Psoas muscle (tissue), 7 donors: ENCODE measurements at regions not wholly inside any gene's neighbourhood (a gene's known extent, or its start where the extent isn't known, plus 50 kb on each side); places are given as distances from the start of the nearest gene placed in this dataset.
A peak's percentile ranks its signal among the peaks of the same experiment; 100 is the strongest.

Experiments
- ATAC-seq, 4 donors: fragments of 200-7000 bp; cut with Tn5 transposase; one replicate each; pipeline ENCODE4 v1.9.1; 2020; ENCODE audit warnings: moderate library complexity in 3 of 4, mild to moderate bottlenecking in 2 of 4
- DNase-seq, 2 donors: peaks; one replicate each; pipeline ENCODE4 v3.0.0-alpha.2; 2020
- H3K27ac ChIP-seq: fragments of 200-600 bp; one replicate; pipeline ENCODE4 v1.8.0; 2022
- H3K27me3 ChIP-seq, 3 donors: fragments of 200-600 bp in 1 of 3; one replicate each; pipeline versions ENCODE4 v1.6.1 to v1.8.0; 2013 to 2022; ENCODE audit warnings: low read length in 2 of 3, mild to moderate bottlenecking in 2 of 3, moderate library complexity in 1 of 3; ENCODE audit not compliant: insufficient read depth in 3 of 3
- H3K36me3 ChIP-seq, 2 donors: fragments of 200-600 bp in 1 of 2; one replicate each; pipeline versions ENCODE4 v1.6.1 to v1.8.0; 2013 to 2022; ENCODE audit warnings: low read depth in 1 of 2, mild to moderate bottlenecking in 1 of 2, moderate library complexity in 1 of 2; ENCODE audit not compliant: insufficient read depth in 1 of 2
- H3K4me1 ChIP-seq: fragments of 200-600 bp; one replicate; pipeline ENCODE4 v1.8.0; 2022
- H3K4me3 ChIP-seq: fragments of 200-600 bp; one replicate; pipeline ENCODE4 v1.8.0; 2022; ENCODE audit warnings: mild to moderate bottlenecking
- H3K9me3 ChIP-seq: fragments of 200-600 bp; one replicate; pipeline ENCODE4 v1.8.0; 2022
- WGBS, 3 donors: extraction: QIAGEN DNeasy Blood & Tissue Kit; methylation state at CpG; one replicate each; pipeline versions ENCODE4 v1.1.6 to v1.1.7; 2013; 5-methylcytosine and 5-hydroxymethylcytosine counted together
- intact Hi-C, 2 donors: fragments of 100-400 bp; cut with DNase I; formaldehyde crosslinking; loops; one replicate each; pipeline versions ENCODE4 v1.11.0 to v1.14.2; 2022
- TF ChIP-seq, protein P1 (sequence below): fragments of 200-600 bp; IDR thresholded peaks from one replicate; pipeline ENCODE4 v1.8.0; 2022; ENCODE audit warnings: antibody characterized with exemption
- donor health status: healthy with polysubstance abuse.
- donor health status: DM: no; HTN: no; CAD: no; lungs with moderate emphysema.
- donor health status: Bipolar disorder and iron deficiency.
- donor health status: healthy.
- donor health status: DM: yes; HTN: yes; CAD: no.
- donor health status: DM: no; HTN: no; CAD: no.
- donor health status: DM: yes; HTN: yes; CAD: no.

DNA sequence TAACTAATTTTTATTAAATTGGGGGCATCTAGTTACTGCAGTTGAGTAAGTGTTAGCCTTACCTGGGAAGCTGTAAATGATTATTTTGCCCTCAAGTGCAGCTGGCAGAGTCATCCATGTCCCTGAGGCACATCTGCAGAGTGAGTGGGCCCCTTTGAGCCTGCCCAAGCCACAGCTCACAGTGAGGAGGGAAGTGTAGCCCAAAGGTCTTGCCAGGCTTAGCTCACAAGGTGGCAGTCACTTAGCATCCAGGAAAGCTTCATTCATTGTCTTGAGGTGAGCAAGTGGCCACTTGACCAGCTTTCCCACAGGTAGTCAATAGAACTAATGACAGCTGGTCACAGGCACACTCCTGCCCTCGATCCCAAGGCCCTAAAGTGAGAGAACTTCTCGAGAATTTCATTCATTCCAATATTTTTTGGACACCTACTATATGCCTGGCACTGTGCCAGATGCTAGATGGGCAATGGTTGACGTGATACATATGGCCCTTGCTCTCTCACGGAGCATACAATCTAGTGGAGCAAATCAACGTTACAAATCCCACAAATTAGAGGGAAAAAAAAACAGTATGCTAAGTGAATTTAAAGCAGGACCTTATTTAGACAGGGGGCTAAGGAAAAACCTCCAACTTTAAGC lies 163.3 kb upstream of the IL12A start:
- TF ChIP-seq, protein P1, sequence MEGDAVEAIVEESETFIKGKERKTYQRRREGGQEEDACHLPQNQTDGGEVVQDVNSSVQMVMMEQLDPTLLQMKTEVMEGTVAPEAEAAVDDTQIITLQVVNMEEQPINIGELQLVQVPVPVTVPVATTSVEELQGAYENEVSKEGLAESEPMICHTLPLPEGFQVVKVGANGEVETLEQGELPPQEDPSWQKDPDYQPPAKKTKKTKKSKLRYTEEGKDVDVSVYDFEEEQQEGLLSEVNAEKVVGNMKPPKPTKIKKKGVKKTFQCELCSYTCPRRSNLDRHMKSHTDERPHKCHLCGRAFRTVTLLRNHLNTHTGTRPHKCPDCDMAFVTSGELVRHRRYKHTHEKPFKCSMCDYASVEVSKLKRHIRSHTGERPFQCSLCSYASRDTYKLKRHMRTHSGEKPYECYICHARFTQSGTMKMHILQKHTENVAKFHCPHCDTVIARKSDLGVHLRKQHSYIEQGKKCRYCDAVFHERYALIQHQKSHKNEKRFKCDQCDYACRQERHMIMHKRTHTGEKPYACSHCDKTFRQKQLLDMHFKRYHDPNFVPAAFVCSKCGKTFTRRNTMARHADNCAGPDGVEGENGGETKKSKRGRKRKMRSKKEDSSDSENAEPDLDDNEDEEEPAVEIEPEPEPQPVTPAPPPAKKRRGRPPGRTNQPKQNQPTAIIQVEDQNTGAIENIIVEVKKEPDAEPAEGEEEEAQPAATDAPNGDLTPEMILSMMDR: no peak
- H3K4me3 ChIP-seq: no peak overlapping the region
- peaks cover 33% of the 10 kb centered on the region for H3K4me1 ChIP-seq
- intact Hi-C loops: loop anchor here (2.0 to 10.0 kb wide), 5 partner anchors 57 to 579 kb away; no protein-coding TSS in a partner anchor
- H3K27me3 ChIP-seq: no peaks in the 10 kb centered on the region
- ATAC-seq: peak in 1 of 4 donors; percentile 29
- 49 to 61% (median 52%) methylated on average over 5 of the region's 5 CpGs for WGBS, 3 donors
- no peak overlapping the region for H3K27ac ChIP-seq
- H3K9me3 ChIP-seq: no peaks in the 10 kb centered on the region
- no peak for DNase-seq
- H3K36me3 ChIP-seq: no peaks in the 10 kb centered on the region

DNA sequence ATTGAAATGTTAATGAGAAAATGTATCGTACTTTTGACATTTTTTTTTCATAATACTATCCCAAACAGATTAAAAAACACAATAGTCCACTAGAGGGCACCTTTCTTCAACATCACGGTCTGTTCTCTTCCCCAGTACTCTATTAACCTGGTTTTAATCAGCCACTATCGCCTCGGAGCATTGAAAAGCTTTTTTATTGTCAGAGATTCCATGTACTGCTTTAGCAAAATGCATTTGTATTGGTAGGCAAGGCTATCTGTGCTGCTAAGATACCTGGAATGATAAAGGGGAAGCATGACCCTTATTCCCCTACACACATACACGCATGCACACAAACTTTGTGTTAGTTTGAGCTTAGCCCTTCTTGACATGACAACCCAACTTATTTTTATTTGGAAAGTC lies 160.1 kb upstream of the IL12A start:
- ATAC-seq (peak; percentile 43 to 67 (median 47)), DNase-seq (no peak)
- Histone ChIP-seq H3K4me3 (peak overlapping the region; percentile 44), H3K36me3 (no peaks in the 10 kb centered on the region), H3K4me1 (peaks cover 42% of the 10 kb centered on the region), H3K9me3 (no peaks in the 10 kb centered on the region), H3K27me3 (no peaks in the 10 kb centered on the region), H3K27ac (peak overlapping the region; percentile 78)
- 11 to 13% (median 12%) methylated on average over 5 of the region's 5 CpGs for WGBS, 3 donors
- intact Hi-C loops: loop anchor here (5.0 to 10.0 kb wide), 4 partner anchors 54 to 576 kb away; no protein-coding TSS in a partner anchor
- TF ChIP-seq, protein P1: peak; percentile 70

DNA sequence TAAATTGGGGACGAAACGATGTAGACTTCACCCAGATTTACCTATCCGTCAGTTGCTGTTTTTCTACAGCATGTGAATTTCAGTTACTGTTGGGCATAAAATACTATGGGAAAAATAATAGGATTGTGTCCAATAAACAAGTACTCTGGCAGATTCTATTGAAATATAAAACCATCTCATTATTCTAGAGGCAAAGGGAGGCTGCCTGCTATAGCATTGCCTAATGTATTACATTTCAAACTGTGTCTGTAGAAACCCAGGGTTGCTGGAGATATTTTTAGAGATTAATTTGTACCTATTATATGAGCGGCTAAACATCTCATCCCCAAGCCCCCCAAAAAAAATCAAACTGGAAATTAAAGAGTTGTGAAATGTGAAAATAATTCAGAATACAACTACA lies 159.6 kb upstream of the IL12A start:
- Histone ChIP-seq H3K4me3 (peak overlapping the region; percentile 44), H3K27ac (peak overlapping the region; percentile 78), H3K36me3 (no peaks in the 10 kb centered on the region), H3K9me3 (no peaks in the 10 kb centered on the region), H3K27me3 (no peaks in the 10 kb centered on the region), H3K4me1 (peaks cover 37% of the 10 kb centered on the region)
- WGBS, 3 donors: 36 to 59% (median 42%) methylated on average over 4 of the region's 4 CpGs
- intact Hi-C loops: loop anchor here (1.0 to 10.0 kb wide), 5 partner anchors 25 to 576 kb away; no protein-coding TSS in a partner anchor
- DNase-seq (no peak), ATAC-seq (peak in 3 of 4 donors; percentile 21 to 31 (median 24))
- TF ChIP-seq, protein P1: no peak

DNA sequence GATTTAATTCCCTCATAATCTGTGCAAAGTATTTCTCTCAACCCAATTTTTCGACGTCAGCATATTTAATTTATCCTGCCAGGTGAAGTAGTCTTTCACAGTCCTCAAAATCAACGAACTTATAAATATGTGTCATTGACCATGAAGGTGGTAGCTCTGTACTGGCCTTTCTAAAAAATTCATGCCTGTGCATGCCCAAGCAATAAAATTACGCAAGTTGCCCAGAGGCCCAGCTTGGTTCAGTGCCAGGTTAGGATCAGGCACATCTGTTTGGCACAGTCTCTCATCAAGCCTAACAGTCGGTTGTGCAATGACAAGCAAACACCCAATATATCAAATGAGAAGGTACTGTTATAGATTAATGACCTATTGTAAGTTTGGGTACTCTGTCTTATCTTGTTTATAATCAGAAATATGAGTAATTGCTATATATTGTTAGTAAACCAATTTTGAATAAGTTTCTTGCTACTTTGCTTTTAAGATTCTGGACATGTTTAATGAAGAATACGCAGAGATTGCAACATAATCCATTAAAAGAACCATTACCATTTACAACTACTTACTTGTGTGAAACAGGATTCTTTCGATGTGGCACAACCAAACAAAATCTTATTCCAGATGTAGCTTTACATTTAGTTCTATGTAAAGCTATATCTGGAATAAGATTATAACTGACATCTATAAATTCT lies 159.0 kb upstream of the IL12A start:
- TF ChIP-seq, protein P1: no peak
- DNase-seq: peak; percentile 44 to 70
- peak overlapping the region; percentile 44 for H3K4me3 ChIP-seq
- 19 to 30% (median 23%) methylated on average over 7 of the region's 7 CpGs for WGBS, 3 donors
- no peaks in the 10 kb centered on the region for H3K36me3 ChIP-seq
- H3K27me3 ChIP-seq: no peaks in the 10 kb centered on the region
- H3K4me1 ChIP-seq: peaks cover 33% of the 10 kb centered on the region
- H3K9me3 ChIP-seq: no peaks in the 10 kb centered on the region
- peak; percentile 67 to 73 (median 70) for ATAC-seq
- intact Hi-C loops: loop anchor here (1.0 to 10.0 kb wide), 5 partner anchors 25 to 575 kb away; no protein-coding TSS in a partner anchor
- H3K27ac ChIP-seq: peak overlapping the region; percentile 78
